SK-N-SH treated with all-trans-retinoic acid at 6 μM for 48 hours (cell line): ENCODE measurements at regions not wholly inside any gene's neighbourhood (a gene's known extent, or its start where the extent isn't known, plus 50 kb on each side); places are given as distances from the start of the nearest gene placed in this dataset.

Experiments used
- ATAC-seq: fragments of 200-7000 bp; cut with Tn5 transposase; 3 replicates; pipeline ENCODE4 v1.9.1; 2020; ENCODE audit warnings: mild to moderate bottlenecking, moderate library complexity
- ARNTL ChIP-seq: fragments of 450-650 bp; formaldehyde crosslinking; IDR thresholded peaks from 2 replicates; pipeline ENCODE4 v1.5.0; 2020; ENCODE audit warnings: low read depth, mild to moderate bottlenecking, moderate library complexity, borderline replicate concordance
- CREB5 ChIP-seq: fragments of 250-450 bp; sonication (Bioruptor Pico); IDR thresholded peaks from 2 replicates; pipeline ENCODE4 v1.5.1; 2020; ENCODE audit warnings: low read depth, mild to moderate bottlenecking, moderate library complexity
- CSDC2 ChIP-seq: fragments of 250-450 bp; sonication (Bioruptor Pico); IDR thresholded peaks from 2 replicates; pipeline ENCODE4 v1.5.0; 2020; ENCODE audit warnings: mild to moderate bottlenecking, moderate library complexity
- CSRNP3 ChIP-seq: fragments of 250-450 bp; sonication (Bioruptor Pico); IDR thresholded peaks from 2 replicates; pipeline ENCODE4 v1.5.1; 2021; ENCODE audit warnings: mild to moderate bottlenecking, moderate library complexity
- ESRRG ChIP-seq: fragments of 250-450 bp; sonication (Bioruptor Pico); IDR thresholded peaks from 2 replicates; pipeline ENCODE4 v1.6.1; 2021; ENCODE audit warnings: mild to moderate bottlenecking
- GLIS3 ChIP-seq: fragments of 250-450 bp; sonication (Bioruptor Pico); IDR thresholded peaks from 2 replicates; pipeline ENCODE4 v1.5.0; 2020; ENCODE audit warnings: mild to moderate bottlenecking, moderate library complexity
- OSR1 ChIP-seq: fragments of 250-450 bp; sonication (Bioruptor Pico); IDR thresholded peaks from 2 replicates; pipeline ENCODE4 v1.8.0; 2022; ENCODE audit warnings: moderate library complexity, mild to moderate bottlenecking, inconsistent platforms
- PATZ1 ChIP-seq: fragments of 250-450 bp; sonication (Bioruptor Pico); IDR thresholded peaks from 2 replicates; pipeline ENCODE4 v1.8.0; 2020; ENCODE audit warnings: mild to moderate bottlenecking, moderate library complexity, borderline replicate concordance
- POU6F1 ChIP-seq: fragments of 250-450 bp; sonication (Bioruptor Pico); IDR thresholded peaks from 2 replicates; pipeline ENCODE4 v1.8.0; 2021; ENCODE audit warnings: low read depth, mild to moderate bottlenecking, moderate library complexity, borderline replicate concordance
- PPARA ChIP-seq: fragments of 250-450 bp; sonication (Bioruptor Pico); IDR thresholded peaks from 2 replicates; pipeline ENCODE4 v1.5.0; 2020; ENCODE audit warnings: mild to moderate bottlenecking, borderline replicate concordance
- RARB ChIP-seq: fragments of 250-450 bp; sonication (Bioruptor Pico); IDR thresholded peaks from 2 replicates; pipeline ENCODE4 v1.8.0; 2021; ENCODE audit warnings: mild to moderate bottlenecking, moderate library complexity
- SNAI2 ChIP-seq: fragments of 250-450 bp; sonication (Bioruptor Pico); IDR thresholded peaks from 2 replicates; pipeline ENCODE4 v1.5.0; 2020; ENCODE audit warnings: mild to moderate bottlenecking, moderate library complexity
- TCF4 ChIP-seq: fragments of 250-450 bp; sonication (Bioruptor Pico); IDR thresholded peaks from 2 replicates; pipeline ENCODE4 v1.8.0; 2021; ENCODE audit warnings: mild to moderate bottlenecking, moderate library complexity, borderline replicate concordance
- TOX ChIP-seq: fragments of 250-450 bp; sonication (Bioruptor Pico); IDR thresholded peaks from 2 replicates; pipeline ENCODE4 v1.8.0; 2021; ENCODE audit warnings: mild to moderate bottlenecking, moderate library complexity, borderline replicate concordance
- TSHZ2 ChIP-seq: fragments of 250-450 bp; sonication (Bioruptor Pico); IDR thresholded peaks from 2 replicates; pipeline ENCODE4 v1.5.0; 2020; ENCODE audit warnings: mild to moderate bottlenecking, moderate library complexity
- ZC3H10 ChIP-seq: fragments of 250-450 bp; sonication (Bioruptor Pico); IDR thresholded peaks from 2 replicates; pipeline ENCODE4 v1.5.1; 2021; ENCODE audit warnings: mild to moderate bottlenecking, moderate library complexity
- ZFP3 ChIP-seq: fragments of 250-450 bp; sonication (Bioruptor Pico); IDR thresholded peaks from 2 replicates; pipeline ENCODE4 v1.5.0; 2020; ENCODE audit warnings: mild to moderate bottlenecking, moderate library complexity
- ZFP30 ChIP-seq: fragments of 450-650 bp; formaldehyde crosslinking; IDR thresholded peaks from 2 replicates; pipeline ENCODE4 v1.5.0; 2022; ENCODE audit warnings: mild to moderate bottlenecking, moderate library complexity
- ZNF565 ChIP-seq: fragments of 450-650 bp; formaldehyde crosslinking; conservative IDR thresholded peaks from 2 replicates; pipeline ENCODE4 v1.5.0; 2020; ENCODE audit warnings: low read depth, mild to moderate bottlenecking, moderate library complexity
- ZNF70 ChIP-seq: fragments of 450-650 bp; formaldehyde crosslinking; IDR thresholded peaks from 2 replicates; pipeline ENCODE4 v1.5.0; 2020; ENCODE audit warnings: mild to moderate bottlenecking, moderate library complexity
- ZNF8 ChIP-seq: fragments of 450-650 bp; formaldehyde crosslinking; IDR thresholded peaks from 2 replicates; pipeline ENCODE4 v1.5.0; 2020; ENCODE audit warnings: mild to moderate bottlenecking, moderate library complexity

GRCh38 chr12:103138538-103138937 is 181.1 kb downstream of the ASCL1 start:
- TF ChIP-seq TCF4 (CRISPR knock-in tag) (no peak), CSRNP3 (no peak), ZFP3 (CRISPR knock-in tag) (no peak), ZNF70 (CRISPR knock-in tag) (no peak), RARB (CRISPR knock-in tag) (no peak)
- TF ChIP-seq, all 23 proteins: peak for 0
- ATAC-seq, result no peak

- ATAC-seq, result no peak
- TF ChIP-seq OSR1 (no peak), CSDC2 (CRISPR knock-in tag) (no peak), ZNF565 (CRISPR knock-in tag) (no peak), ZNF70 (CRISPR knock-in tag) (no peak), TOX (CRISPR knock-in tag) (no peak), ZFP3 (CRISPR knock-in tag) (no peak), TCF4 (CRISPR knock-in tag) (no peak), ZNF8 (CRISPR knock-in tag) (no peak), GLIS3 (CRISPR knock-in tag) (no peak), CREB5 (CRISPR knock-in tag) (no peak), ZC3H10 (CRISPR knock-in tag) (no peak), ZFP30 (CRISPR knock-in tag) (no peak), RARB (CRISPR knock-in tag) (no peak), CSRNP3 (no peak), ARNTL (CRISPR knock-in tag) (no peak), PPARA (CRISPR knock-in tag) (no peak), POU6F1 (CRISPR knock-in tag) (no peak), TSHZ2 (CRISPR knock-in tag) (no peak), SNAI2 (CRISPR knock-in tag) (no peak)
Observed at GRCh38 chr12:103139876-103140275, 182.4 kb downstream of the ASCL1 start.

- TF ChIP-seq SNAI2 (CRISPR knock-in tag) (no peak), ARNTL (CRISPR knock-in tag) (no peak), ESRRG (CRISPR knock-in tag) (no peak), ZNF565 (CRISPR knock-in tag) (no peak), CSDC2 (CRISPR knock-in tag) (no peak), ZNF70 (CRISPR knock-in tag) (no peak), PATZ1 (no peak)
- ATAC-seq, result no peak
Observed at GRCh38 chr12:103140286-103140685, 182.8 kb downstream of the ASCL1 start.
